ENCODE measurements at regions not wholly inside any gene's neighbourhood (a gene's known extent, or its start where the extent isn't known, plus 50 kb on each side); places are given as distances from the start of the nearest gene placed in this dataset.

DNA sequence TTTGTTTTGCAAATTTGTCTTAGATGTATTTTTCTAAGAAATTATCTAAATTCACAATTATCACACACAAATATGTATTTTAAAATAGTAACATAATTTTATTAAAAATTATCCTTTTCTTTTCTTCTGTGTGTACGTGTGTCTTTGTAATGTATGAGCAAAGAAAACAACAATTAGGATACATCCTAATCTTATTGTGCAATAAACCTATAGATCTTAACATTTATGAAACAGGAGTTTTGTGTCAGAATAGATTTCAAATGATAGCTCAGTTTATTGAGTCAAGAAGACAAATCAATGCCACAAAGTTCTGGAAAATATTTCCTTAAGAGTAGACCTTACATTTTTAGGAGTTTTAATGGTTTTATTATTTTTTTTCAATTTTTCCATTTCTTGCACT lies 212.2 kb downstream of the KCNJ3 start:
- no peaks in the 10 kb centered on the region for H3K27me3 ChIP-seq (ENCODE audit: control insufficient read depth, insufficient read depth, low read length)
- no peaks in the 10 kb centered on the region for H3K36me3 ChIP-seq (ENCODE audit: control insufficient read depth, insufficient read depth, low read length)
- H3K9me3 ChIP-seq (ENCODE audit: control insufficient read depth, low read length) = no peaks in the 10 kb centered on the region
- H3K9ac ChIP-seq (ENCODE audit: low read length) = no peak overlapping the region
- no peaks in the 10 kb centered on the region for H3K4me1 ChIP-seq (ENCODE audit: control insufficient read depth, insufficient read depth, low read length)
- no peak overlapping the region for H3K4me3 ChIP-seq (ENCODE audit: low read length)

DNA sequence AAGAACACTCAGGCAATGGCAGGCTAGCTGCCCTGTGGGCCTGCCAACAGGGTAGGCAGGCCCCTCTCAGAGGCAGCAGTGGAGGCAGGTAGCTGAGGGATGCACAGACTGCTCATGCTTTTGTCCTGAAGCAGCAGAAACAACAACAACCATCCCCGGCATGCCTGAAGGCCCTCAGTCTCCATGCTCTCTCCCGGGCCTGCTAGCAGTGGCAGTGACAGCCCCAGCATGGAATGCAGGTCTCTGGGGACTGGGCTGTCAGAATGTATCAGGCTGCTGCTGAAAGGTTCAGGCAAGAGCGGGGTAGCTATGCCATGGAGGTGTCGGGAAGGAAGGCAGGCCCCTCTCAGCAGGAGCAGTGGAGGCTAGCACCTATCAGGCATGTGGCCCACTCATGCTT lies 209.8 kb downstream of the KCNJ3 start:
- Histone ChIP-seq H3K27me3 (ENCODE audit: control insufficient read depth, insufficient read depth, low read length) (no peaks in the 10 kb centered on the region), H3K4me3 (ENCODE audit: low read length) (no peak overlapping the region), H3K36me3 (ENCODE audit: control insufficient read depth, insufficient read depth, low read length) (no peaks in the 10 kb centered on the region), H3K9me3 (ENCODE audit: control insufficient read depth, low read length) (no peaks in the 10 kb centered on the region), H3K9ac (ENCODE audit: low read length) (no peak overlapping the region), H3K4me1 (ENCODE audit: control insufficient read depth, insufficient read depth, low read length) (no peaks in the 10 kb centered on the region)
